ENCODE measurements at regions not wholly inside any gene's neighbourhood (a gene's known extent, or its start where the extent isn't known, plus 50 kb on each side); places are given as distances from the start of the nearest gene placed in this dataset.

DNA sequence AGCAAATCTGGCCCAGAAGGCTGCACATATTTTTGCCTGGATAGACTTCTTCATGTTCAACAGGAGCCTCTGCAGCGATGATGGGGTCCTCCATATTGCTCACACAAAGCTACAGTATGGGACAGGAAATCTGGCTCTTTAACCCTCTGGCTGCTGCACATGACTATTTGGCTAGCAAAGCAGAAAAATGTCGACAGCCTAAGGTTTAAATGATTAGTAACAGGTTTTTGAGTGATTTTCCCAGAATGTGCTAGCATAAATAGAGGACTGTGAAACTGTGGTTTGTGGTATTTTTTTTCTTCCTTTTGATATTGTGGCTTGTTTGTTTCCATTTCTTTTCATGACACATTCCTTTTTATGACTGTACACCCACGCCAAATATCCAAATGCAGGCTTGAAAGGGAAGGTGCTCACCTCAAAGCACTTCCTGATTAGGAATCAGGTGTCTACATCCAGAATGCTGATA, 120.2 kb upstream of the GK2 start:
- H3K4me3 Mint-ChIP-seq (ENCODE audit: low read depth): no peak overlapping the region
- H3K27me3 Mint-ChIP-seq: no peaks in the 10 kb centered on the region

GRCh38 chr4:79526641-79527565, 118.9 kb upstream of the GK2 start:
- H3K9me3 Mint-ChIP-seq (ENCODE audit: low read depth): no peaks in the 10 kb centered on the region
- DNase-seq (ENCODE audit: low spot score, unreplicated experiment): no peak
- no peaks in the 10 kb centered on the region for H3K4me1 Mint-ChIP-seq (ENCODE audit: low read depth)
- H3K4me3 Mint-ChIP-seq (ENCODE audit: low read depth): no peak overlapping the region
- H3K27ac Mint-ChIP-seq: no peak overlapping the region
- no peaks in the 10 kb centered on the region for H3K36me3 Mint-ChIP-seq (ENCODE audit: insufficient read depth)
- no peaks in the 10 kb centered on the region for H3K27me3 Mint-ChIP-seq
- TF ChIP-seq, protein P1, sequence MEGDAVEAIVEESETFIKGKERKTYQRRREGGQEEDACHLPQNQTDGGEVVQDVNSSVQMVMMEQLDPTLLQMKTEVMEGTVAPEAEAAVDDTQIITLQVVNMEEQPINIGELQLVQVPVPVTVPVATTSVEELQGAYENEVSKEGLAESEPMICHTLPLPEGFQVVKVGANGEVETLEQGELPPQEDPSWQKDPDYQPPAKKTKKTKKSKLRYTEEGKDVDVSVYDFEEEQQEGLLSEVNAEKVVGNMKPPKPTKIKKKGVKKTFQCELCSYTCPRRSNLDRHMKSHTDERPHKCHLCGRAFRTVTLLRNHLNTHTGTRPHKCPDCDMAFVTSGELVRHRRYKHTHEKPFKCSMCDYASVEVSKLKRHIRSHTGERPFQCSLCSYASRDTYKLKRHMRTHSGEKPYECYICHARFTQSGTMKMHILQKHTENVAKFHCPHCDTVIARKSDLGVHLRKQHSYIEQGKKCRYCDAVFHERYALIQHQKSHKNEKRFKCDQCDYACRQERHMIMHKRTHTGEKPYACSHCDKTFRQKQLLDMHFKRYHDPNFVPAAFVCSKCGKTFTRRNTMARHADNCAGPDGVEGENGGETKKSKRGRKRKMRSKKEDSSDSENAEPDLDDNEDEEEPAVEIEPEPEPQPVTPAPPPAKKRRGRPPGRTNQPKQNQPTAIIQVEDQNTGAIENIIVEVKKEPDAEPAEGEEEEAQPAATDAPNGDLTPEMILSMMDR (IDR thresholded peaks at IDR 0.05; ENCODE audit: unreplicated experiment): no peak

More for the DNA sequence above, 120.2 kb upstream of the GK2 start:
- TF ChIP-seq, protein P1 (IDR thresholded peaks at IDR 0.05; ENCODE audit: unreplicated experiment): no peak
- Mint-ChIP-seq H3K4me1 (ENCODE audit: low read depth) (no peaks in the 10 kb centered on the region), H3K36me3 (ENCODE audit: insufficient read depth) (no peaks in the 10 kb centered on the region), H3K27ac (no peak overlapping the region), H3K9me3 (ENCODE audit: low read depth) (no peaks in the 10 kb centered on the region)
- DNase-seq (ENCODE audit: low spot score, unreplicated experiment): no peak

- Mint-ChIP-seq H3K4me3 (ENCODE audit: low read depth) (no peak overlapping the region), H3K9me3 (ENCODE audit: low read depth) (no peaks in the 10 kb centered on the region), H3K27me3 (no peaks in the 10 kb centered on the region), H3K4me1 (ENCODE audit: low read depth) (peaks cover 3% of the 10 kb centered on the region), H3K36me3 (ENCODE audit: insufficient read depth) (no peaks in the 10 kb centered on the region), H3K27ac (no peak overlapping the region)
- TF ChIP-seq, protein P1 (IDR thresholded peaks at IDR 0.05; ENCODE audit: unreplicated experiment): no peak
- DNase-seq (ENCODE audit: low spot score, unreplicated experiment): no peak
Measured at GRCh38 chr4:79516114-79516513, 108.1 kb upstream of the GK2 start.

DNA sequence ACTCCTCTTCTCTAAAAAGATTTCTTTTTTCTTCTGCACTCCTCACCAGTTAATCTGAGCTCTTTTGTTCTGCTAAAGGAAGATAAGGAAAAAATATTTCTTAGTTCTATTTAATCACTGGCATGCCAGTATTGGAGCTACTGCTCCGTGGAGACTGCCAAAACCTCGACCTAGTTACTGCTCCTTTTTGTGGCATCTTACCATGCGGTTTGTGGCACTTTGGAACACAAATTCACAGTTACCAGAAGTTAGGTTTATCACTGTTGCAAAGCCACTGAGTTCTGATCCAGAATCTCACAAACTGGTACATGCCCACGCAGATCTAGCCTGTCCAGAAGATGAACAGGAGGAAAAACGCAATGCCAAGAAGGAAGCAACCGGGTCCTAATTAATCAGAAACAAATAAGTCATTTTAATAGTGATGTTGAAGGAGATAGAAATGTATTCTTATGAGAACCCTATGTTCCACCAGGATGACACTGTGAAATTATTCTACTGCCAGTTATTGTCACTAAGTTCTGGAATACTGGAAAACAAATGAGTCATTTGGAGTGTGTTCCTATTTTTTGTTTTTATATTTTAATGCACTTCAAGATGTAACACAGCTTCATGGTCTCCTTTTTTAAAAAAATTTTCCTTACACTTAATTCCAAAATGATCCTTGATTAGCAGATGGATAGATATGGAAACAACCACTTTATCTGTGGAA, 106.7 kb upstream of the GK2 start:
- Mint-ChIP-seq H3K9me3 (ENCODE audit: low read depth) (no peaks in the 10 kb centered on the region), H3K27ac (no peak overlapping the region), H3K4me1 (ENCODE audit: low read depth) (peaks cover 3% of the 10 kb centered on the region), H3K4me3 (ENCODE audit: low read depth) (no peak overlapping the region), H3K36me3 (ENCODE audit: insufficient read depth) (no peaks in the 10 kb centered on the region), H3K27me3 (no peaks in the 10 kb centered on the region)
- DNase-seq (ENCODE audit: low spot score, unreplicated experiment): no peak
- TF ChIP-seq, protein P1 (IDR thresholded peaks at IDR 0.05; ENCODE audit: unreplicated experiment): no peak

GRCh38 chr4:79513576-79513975, 105.5 kb upstream of the GK2 start:
- H3K36me3 Mint-ChIP-seq (ENCODE audit: insufficient read depth): no peaks in the 10 kb centered on the region
- H3K27me3 Mint-ChIP-seq: no peaks in the 10 kb centered on the region
- H3K4me1 Mint-ChIP-seq (ENCODE audit: low read depth): peaks cover 3% of the 10 kb centered on the region
- TF ChIP-seq, protein P1 (IDR thresholded peaks at IDR 0.05; ENCODE audit: unreplicated experiment): no peak
- no peak overlapping the region for H3K4me3 Mint-ChIP-seq (ENCODE audit: low read depth)
- DNase-seq (ENCODE audit: low spot score, unreplicated experiment): no peak
- H3K27ac Mint-ChIP-seq: no peak overlapping the region
- H3K9me3 Mint-ChIP-seq (ENCODE audit: low read depth): no peaks in the 10 kb centered on the region
